ENCODE measurements at regions not wholly inside any gene's neighbourhood (a gene's known extent, or its start where the extent isn't known, plus 50 kb on each side); places are given as distances from the start of the nearest gene placed in this dataset.

- no peak overlapping the region for H3K27ac ChIP-seq
- no peak overlapping the region for H3K4me3 ChIP-seq
- no peaks in the 10 kb centered on the region for H3K9me3 ChIP-seq
- TF ChIP-seq, protein P1, sequence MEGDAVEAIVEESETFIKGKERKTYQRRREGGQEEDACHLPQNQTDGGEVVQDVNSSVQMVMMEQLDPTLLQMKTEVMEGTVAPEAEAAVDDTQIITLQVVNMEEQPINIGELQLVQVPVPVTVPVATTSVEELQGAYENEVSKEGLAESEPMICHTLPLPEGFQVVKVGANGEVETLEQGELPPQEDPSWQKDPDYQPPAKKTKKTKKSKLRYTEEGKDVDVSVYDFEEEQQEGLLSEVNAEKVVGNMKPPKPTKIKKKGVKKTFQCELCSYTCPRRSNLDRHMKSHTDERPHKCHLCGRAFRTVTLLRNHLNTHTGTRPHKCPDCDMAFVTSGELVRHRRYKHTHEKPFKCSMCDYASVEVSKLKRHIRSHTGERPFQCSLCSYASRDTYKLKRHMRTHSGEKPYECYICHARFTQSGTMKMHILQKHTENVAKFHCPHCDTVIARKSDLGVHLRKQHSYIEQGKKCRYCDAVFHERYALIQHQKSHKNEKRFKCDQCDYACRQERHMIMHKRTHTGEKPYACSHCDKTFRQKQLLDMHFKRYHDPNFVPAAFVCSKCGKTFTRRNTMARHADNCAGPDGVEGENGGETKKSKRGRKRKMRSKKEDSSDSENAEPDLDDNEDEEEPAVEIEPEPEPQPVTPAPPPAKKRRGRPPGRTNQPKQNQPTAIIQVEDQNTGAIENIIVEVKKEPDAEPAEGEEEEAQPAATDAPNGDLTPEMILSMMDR (IDR thresholded peaks at IDR 0.05), result no peak
- no peak for TF ChIP-seq POLR2A (IDR thresholded peaks at IDR 0.05)
- no peaks in the 10 kb centered on the region for H3K4me1 ChIP-seq
- no peak for DNase-seq
- H3K36me3 ChIP-seq, result no peaks in the 10 kb centered on the region
- intact Hi-C loops (cut with DNase I; ENCODE audit: low total_unique reads), result no loop called here
- H3K27me3 ChIP-seq, result no peaks in the 10 kb centered on the region
Observed at GRCh38 chr2:49772299-49772970, 618.1 kb upstream of the FSHR start.

DNA sequence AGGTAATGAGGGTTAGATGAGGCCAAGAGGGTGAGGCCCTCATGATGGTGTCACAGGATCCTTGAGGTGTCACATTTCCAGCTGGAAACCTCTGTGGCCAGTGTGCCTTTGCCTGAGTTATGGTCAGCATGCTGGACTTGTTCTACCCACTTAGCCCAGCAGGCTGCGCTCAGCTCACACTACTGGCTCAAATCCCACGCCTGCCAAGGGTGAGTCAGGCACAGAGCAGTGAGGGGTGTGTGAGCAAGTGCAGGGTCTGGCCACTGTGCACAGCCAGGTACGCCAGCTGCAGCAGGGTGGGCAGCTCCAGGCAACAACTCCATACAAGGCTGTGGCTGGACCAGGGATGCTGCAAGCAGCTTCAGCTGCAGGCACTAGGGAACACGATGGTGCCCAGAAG, 616.6 kb upstream of the FSHR start:
- no peak overlapping the region for H3K27ac ChIP-seq
- intact Hi-C loops (cut with DNase I; ENCODE audit: low total_unique reads), result no loop called here
- DNase-seq, result no peak
- no peaks in the 10 kb centered on the region for H3K36me3 ChIP-seq
- H3K27me3 ChIP-seq, result no peaks in the 10 kb centered on the region
- H3K4me3 ChIP-seq, result no peak overlapping the region
- no peaks in the 10 kb centered on the region for H3K9me3 ChIP-seq
- H3K4me1 ChIP-seq, result no peaks in the 10 kb centered on the region
- TF ChIP-seq, protein P1 (IDR thresholded peaks at IDR 0.05), result no peak
- no peak for TF ChIP-seq POLR2A (IDR thresholded peaks at IDR 0.05)

- intact Hi-C loops (cut with DNase I; ENCODE audit: low total_unique reads), result no loop called here
- no peak for DNase-seq
- H3K4me3 ChIP-seq, result no peak overlapping the region
- H3K27me3 ChIP-seq, result no peaks in the 10 kb centered on the region
- H3K27ac ChIP-seq, result no peak overlapping the region
- no peak for TF ChIP-seq POLR2A (IDR thresholded peaks at IDR 0.05)
- TF ChIP-seq, protein P1 (IDR thresholded peaks at IDR 0.05), result no peak
- no peaks in the 10 kb centered on the region for H3K9me3 ChIP-seq
- no peaks in the 10 kb centered on the region for H3K4me1 ChIP-seq
- no peaks in the 10 kb centered on the region for H3K36me3 ChIP-seq
Observed at GRCh38 chr2:49767316-49767715, 613.0 kb upstream of the FSHR start.

- TF ChIP-seq, protein P1 (IDR thresholded peaks at IDR 0.05), result no peak
- Histone ChIP-seq H3K27me3 (no peaks in the 10 kb centered on the region), H3K27ac (no peak overlapping the region), H3K36me3 (no peaks in the 10 kb centered on the region), H3K4me1 (no peaks in the 10 kb centered on the region), H3K4me3 (no peak overlapping the region), H3K9me3 (no peaks in the 10 kb centered on the region)
- intact Hi-C loops (cut with DNase I; ENCODE audit: low total_unique reads), result no loop called here
- DNase-seq, result no peak
Observed at GRCh38 chr2:49755777-49756176, 601.5 kb upstream of the FSHR start.

DNA sequence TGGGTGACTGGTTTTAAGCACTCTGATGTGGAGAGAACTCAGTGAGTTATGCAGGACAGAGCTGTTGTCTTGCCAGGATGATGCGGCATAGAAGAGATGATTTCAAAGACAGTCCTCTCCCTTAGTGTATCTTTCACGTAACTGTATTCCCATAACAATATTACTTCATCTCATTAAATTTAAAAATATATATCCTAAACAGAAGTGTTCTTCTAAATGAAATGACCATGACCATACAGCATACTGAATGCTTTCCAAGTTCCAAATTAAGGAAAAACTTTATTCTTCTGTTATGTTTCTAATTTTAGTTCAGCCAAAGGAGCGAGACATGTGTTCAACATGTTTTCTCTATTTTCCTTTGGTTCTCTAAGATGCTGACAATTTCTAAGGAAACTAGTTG, 600.1 kb upstream of the FSHR start:
- H3K9me3 ChIP-seq, result no peaks in the 10 kb centered on the region
- H3K27ac ChIP-seq, result no peak overlapping the region
- H3K27me3 ChIP-seq, result no peaks in the 10 kb centered on the region
- no peak overlapping the region for H3K4me3 ChIP-seq
- DNase-seq, result no peak
- no peaks in the 10 kb centered on the region for H3K36me3 ChIP-seq
- H3K4me1 ChIP-seq, result no peaks in the 10 kb centered on the region
- intact Hi-C loops (cut with DNase I; ENCODE audit: low total_unique reads), result no loop called here
- TF ChIP-seq, protein P1 (IDR thresholded peaks at IDR 0.05), result no peak
- no peak for TF ChIP-seq POLR2A (IDR thresholded peaks at IDR 0.05)

Data from uterus (tissue), 3 donors.